ENCODE measurements at regions not wholly inside any gene's neighbourhood (a gene's known extent, or its start where the extent isn't known, plus 50 kb on each side); places are given as distances from the start of the nearest gene placed in this dataset.

- DNase-seq = no peak
Observed at GRCh38 chr1:106498238-106498637, 558.2 kb upstream of the PRMT6 start.

- no peak for DNase-seq
Observed at GRCh38 chr1:106502659-106503058, 553.8 kb upstream of the PRMT6 start.

- no peak for DNase-seq
Observed at GRCh38 chr1:106515375-106515774, 541.1 kb upstream of the PRMT6 start.

GRCh38 chr1:106517224-106517623, 539.2 kb upstream of the PRMT6 start:
- no peak for DNase-seq

- DNase-seq = no peak
Observed at GRCh38 chr1:106523497-106523896, 533.0 kb upstream of the PRMT6 start.

GRCh38 chr1:106524631-106525030, 531.8 kb upstream of the PRMT6 start:
- no peak for DNase-seq

- DNase-seq = no peak
Observed at GRCh38 chr1:106526650-106527049, 529.8 kb upstream of the PRMT6 start.

GRCh38 chr1:106534612-106535011, 521.9 kb upstream of the PRMT6 start:
- DNase-seq = no peak

- DNase-seq = no peak
Observed at GRCh38 chr1:106536741-106537140, 519.7 kb upstream of the PRMT6 start.

- no peak for DNase-seq
Observed at GRCh38 chr1:106548726-106549125, 507.7 kb upstream of the PRMT6 start.

GRCh38 chr1:106554294-106554693, 502.2 kb upstream of the PRMT6 start:
- no peak for DNase-seq

GRCh38 chr1:106555571-106555970, 500.9 kb upstream of the PRMT6 start:
- DNase-seq = no peak

- DNase-seq = no peak
Observed at GRCh38 chr1:106564192-106564591, 492.3 kb upstream of the PRMT6 start.

- no peak for DNase-seq
Observed at GRCh38 chr1:106568201-106568974, 488.1 kb upstream of the PRMT6 start.

- DNase-seq = no peak
Observed at GRCh38 chr1:106571109-106571508, 485.4 kb upstream of the PRMT6 start.

GRCh38 chr1:106584107-106584506, 472.4 kb upstream of the PRMT6 start:
- no peak for DNase-seq

- DNase-seq = no peak
Observed at GRCh38 chr1:106584676-106585075, 471.8 kb upstream of the PRMT6 start.

GRCh38 chr1:106600626-106601025, 455.8 kb upstream of the PRMT6 start:
- no peak for DNase-seq

- DNase-seq = no peak
Observed at GRCh38 chr1:106603616-106604015, 452.9 kb upstream of the PRMT6 start.

- DNase-seq = no peak
Observed at GRCh38 chr1:106608841-106609240, 447.6 kb upstream of the PRMT6 start.

- DNase-seq = no peak
Observed at GRCh38 chr1:106613068-106613467, 443.4 kb upstream of the PRMT6 start.

- no peak for DNase-seq
Observed at GRCh38 chr1:106613861-106614260, 442.6 kb upstream of the PRMT6 start.

- DNase-seq = no peak
Observed at GRCh38 chr1:106615473-106615872, 441.0 kb upstream of the PRMT6 start.

- no peak for DNase-seq
Observed at GRCh38 chr1:106619080-106619826, 437.2 kb upstream of the PRMT6 start.

GRCh38 chr1:106619827-106620134, 436.7 kb upstream of the PRMT6 start:
- no peak for DNase-seq
